HepG2 (cell line): ENCODE measurements at regions not wholly inside any gene's neighbourhood (a gene's known extent, or its start where the extent isn't known, plus 50 kb on each side); places are given as distances from the start of the nearest gene placed in this dataset.

ENCODE experiments used
- ATAC-seq: fragments of 200-7000 bp; cut with Tn5 transposase; 3 replicates; pipeline ENCODE4 v1.9.1; 2020; ENCODE audit warnings: mild to moderate bottlenecking, moderate library complexity
- BruUV-seq: library from RNA; stranded (reverse); fragments of 400-500 nt; replicated peaks from 2 replicates; lab custom pipeline; 2021; lab: Mats Ljungman, UMichigan
- CTCF ChIA-PET: fragments of 300-600 bp; formaldehyde crosslinking; extraction: SDS; loops from one replicate; lab custom pipeline; 2021; ENCODE audit warnings: low total read pairs, inconsistent platforms, low intra/inter-chr PET ratio; lab: Yijun Ruan, JAX
- POLR2A ChIA-PET: fragments of 350-600 bp; sonication (Branson Sonifier 250); formaldehyde crosslinking; loops from one replicate; lab custom pipeline; 2020; ENCODE audit warnings: antibody characterized with exemption, inconsistent platforms; lab: Yijun Ruan, JAX
- DNase-seq: peaks from one replicate; pipeline ENCODE4 v3.0.0-alpha.2; 2015; ENCODE audit warnings: low spot score
- FAIRE-seq: peaks from 3 replicates; lab custom pipeline; 2011; peaks lifted over from hg19 to GRCh38; lab: Jason Lieb, UNC
- H2AFZ ChIP-seq: one replicate; pipeline ENCODE4 v1.6.1; 2011; ENCODE audit warnings: low read length, inconsistent platforms
- H3K27ac ChIP-seq: fragments of 300-600 bp; 3 replicates; pipeline ENCODE4 v1.8.0; 2011; ENCODE audit warnings: mixed run types, mild to moderate bottlenecking, mixed read lengths, low read length, inconsistent platforms; ENCODE audit not compliant: insufficient read depth; ENCODE audit errors: extremely low read length
- H3K27me3 ChIP-seq, 2 experiments: fragments of 200-600 bp in 1 of 2; 2 replicates in 1 of 2; 3 replicates in 1 of 2; pipeline versions ENCODE4 v1.6.0 to v1.8.0; 2011; ENCODE audit warnings: low read length in 2 of 2, mild to moderate bottlenecking in 2 of 2, moderate library complexity in 2 of 2, inconsistent platforms in 1 of 2; ENCODE audit not compliant: insufficient read depth in 2 of 2, control insufficient read depth in 1 of 2
- H3K36me3 ChIP-seq, 2 experiments: fragments of 200-600 bp in 1 of 2; replicated peaks in 1 of 2; 2 replicates in 1 of 2; 3 replicates in 1 of 2; pipeline versions ENCODE4 v1.5.1 to v1.8.0; 2011; ENCODE audit warnings: low read length in 2 of 2, inconsistent platforms in 1 of 2; ENCODE audit not compliant: insufficient read depth in 2 of 2, control insufficient read depth in 1 of 2
- H3K4me1 ChIP-seq: 2 replicates; pipeline ENCODE4 v1.5.1; 2012; ENCODE audit warnings: low read length, inconsistent platforms; ENCODE audit not compliant: insufficient read depth
- H3K4me2 ChIP-seq: 2 replicates; pipeline ENCODE4 v1.6.0; 2011; ENCODE audit warnings: low read depth, low read length, inconsistent platforms
- H3K4me3 ChIP-seq, 3 experiments: fragments of 200-600 bp in 1 of 3; sonication (generic), shearing (Covaris generic) in 1 of 3; replicated peaks in 1 of 3; 2 replicates each; pipeline ENCODE4 v1.5.1; 2011 to 2016; ENCODE audit warnings: low read length in 3 of 3, inconsistent platforms in 2 of 3, low read depth in 2 of 3, mild to moderate bottlenecking in 2 of 3, control low read depth in 1 of 3, mixed read lengths in 1 of 3; ENCODE audit not compliant: insufficient read depth in 1 of 3
- H3K79me2 ChIP-seq: one replicate; pipeline ENCODE4 v1.6.1; 2011; ENCODE audit warnings: low read length, inconsistent platforms; ENCODE audit not compliant: insufficient read depth
- H3K9ac ChIP-seq: 2 replicates; pipeline ENCODE4 v1.6.0; 2011; ENCODE audit warnings: mild to moderate bottlenecking, low read depth, low read length, inconsistent platforms; ENCODE audit not compliant: insufficient read depth
- H3K9me3 ChIP-seq: 2 replicates; pipeline ENCODE4 v1.5.1; 2012; ENCODE audit warnings: mild to moderate bottlenecking, low read length
- H4K20me1 ChIP-seq: 2 replicates; pipeline ENCODE4 v1.6.0; 2011; ENCODE audit warnings: inconsistent platforms, mild to moderate bottlenecking, low read length, moderate library complexity; ENCODE audit not compliant: insufficient read depth
- KDM2A ChIP-seq: sonication (generic); formaldehyde crosslinking; IDR thresholded peaks from 2 replicates; pipeline ENCODE4 v1.4.0; 2020; ENCODE audit warnings: low read depth, missing genetic modification reagents, borderline replicate concordance
- KIAA2018 ChIP-seq: sonication (generic); formaldehyde crosslinking; IDR thresholded peaks from 2 replicates; pipeline ENCODE4 v1.5.0; 2020; ENCODE audit warnings: mild to moderate bottlenecking, missing genetic modification reagents, borderline replicate concordance
- MBNL3 ChIP-seq: fragments of 250-450 bp; sonication (Bioruptor Pico); conservative IDR thresholded peaks from 2 replicates; pipeline ENCODE4 v1.8.0; 2022; ENCODE audit warnings: mild to moderate bottlenecking, inconsistent platforms
- RCOR2 ChIP-seq: IDR thresholded peaks from 2 replicates; pipeline ENCODE4 v1.6.1; 2016; ENCODE audit warnings: missing biosample characterization, missing genetic modification reagents
- SSRP1 ChIP-seq: IDR thresholded peaks from 2 replicates; pipeline ENCODE4 v1.6.1; 2016; ENCODE audit warnings: control low read depth
- ZBTB40 ChIP-seq, 2 experiments: fragments of 450-650 bp in 1 of 2; sonication (generic) in 1 of 2; formaldehyde crosslinking in 1 of 2; IDR thresholded peaks; 2 replicates each; pipeline versions ENCODE4 v1.6.1 to v1.8.0; 2016 to 2022; ENCODE audit warnings: antibody characterized with exemption in 1 of 2, mild to moderate bottlenecking in 1 of 2, missing genetic modification reagents in 1 of 2
- WGBS: methylation state at CpG from one replicate; pipeline ENCODE4 v1.1.6; 2017; ENCODE audit warnings: low lambda C conversion rate; 5-methylcytosine and 5-hydroxymethylcytosine counted together
- in situ Hi-C: cut with HindIII; loops from 2 replicates; pipeline ENCODE4 v1.10.0; 2017; ENCODE audit warnings: low pct_unique_long_range_greater_than_20kb; ENCODE audit not compliant: extremely low pct_ligation_motif_present
- intact Hi-C: fragments of 100-400 bp; cut with micrococcal nuclease; formaldehyde crosslinking; loops from one replicate; pipeline ENCODE4 v1.10.0; 2022; ENCODE audit not compliant: unreplicated experiment

- ChIA-PET POLR2A (no interaction called here), CTCF (no interaction called here)
- DNase-seq, result no peak
- FAIRE-seq, result no peak
- Histone ChIP-seq H3K27ac (no peak overlapping the region), H3K36me3 (no peaks in the 10 kb centered on the region), H3K4me2 (no peak overlapping the region), H3K4me1 (no peaks in the 10 kb centered on the region), H3K9me3 (no peaks in the 10 kb centered on the region), H3K79me2 (no peaks in the 10 kb centered on the region), H2AFZ (no peak overlapping the region), H3K27me3 (peaks cover 0 to 3% of the 10 kb centered on the region in 2 experiments; a peak in 1 of 5 replicates), H3K9ac (no peak overlapping the region), H4K20me1 (no peaks in the 10 kb centered on the region; the same call in 1 of the 2 replicates), H3K4me3 (no peak overlapping the region)
- in situ Hi-C loops, result no loop called here
- WGBS, result 25% methylated on average over 8 of the region's 9 CpGs
- no peak for ATAC-seq
- intact Hi-C loops, result no loop called here
- BruUV-seq, result no TSS peak
- no peak for TF ChIP-seq RCOR2
- no peak for TF ChIP-seq MBNL3 (CRISPR knock-in tag)
- TF ChIP-seq SSRP1 (CRISPR knock-in tag), result no peak
- TF ChIP-seq ZBTB40 (IDR thresholded peaks at IDR 0.05), result no peak
- no peak for TF ChIP-seq ZBTB40 (CRISPR knock-in tag; IDR thresholded peaks at IDR 0.05)
- TF ChIP-seq KDM2A (CRISPR knock-in tag), result no peak
- TF ChIP-seq KIAA2018 (CRISPR knock-in tag), result no peak
Measured at GRCh38 chr10:44854693-44855350, 56.3 kb upstream of the TMEM72 start.
